IMR-90 (cell line): ENCODE measurements at regions not wholly inside any gene's neighbourhood (a gene's known extent, or its start where the extent isn't known, plus 50 kb on each side); places are given as distances from the start of the nearest gene placed in this dataset.

Source experiments
- ATAC-seq: fragments of 200-7000 bp; cut with Tn5 transposase; 2 replicates; pipeline ENCODE4 v1.9.1; 2020; ENCODE audit warnings: low read depth, mild to moderate bottlenecking, moderate library complexity
- BruUV-seq: library from RNA; stranded (reverse); fragments of 400-500 nt; replicated peaks from 2 replicates; lab custom pipeline; 2021; lab: Mats Ljungman, UMichigan
- CTCF ChIA-PET: fragments of 300-600 bp; formaldehyde crosslinking; extraction: SDS; loops from one replicate; lab custom pipeline; 2021; ENCODE audit warnings: antibody characterized with exemption; lab: Yijun Ruan, JAX
- POLR2A ChIA-PET: fragments of 300-600 bp; sonication (Branson Sonifier 250); formaldehyde crosslinking; loops from one replicate; lab custom pipeline; 2022; ENCODE audit warnings: antibody characterized with exemption; ENCODE audit not compliant: unreplicated experiment; lab: Charles Lee
- DNase-seq: peaks from one replicate; pipeline ENCODE4 v3.0.0; 2013
- H2AFZ ChIP-seq: replicated peaks from 2 replicates; pipeline ENCODE3; 2013; ENCODE audit warnings: low read length, mild to moderate bottlenecking; ENCODE audit not compliant: poor library complexity
- H2AK5ac ChIP-seq: 2 replicates; pipeline ENCODE4 v1.6.1; 2013; ENCODE audit warnings: low read depth, low read length, inconsistent platforms
- H2AK9ac ChIP-seq: replicated peaks from 2 replicates; pipeline ENCODE3; 2013; ENCODE audit warnings: mild to moderate bottlenecking, low read depth, low read length, moderate library complexity; ENCODE audit not compliant: poor library complexity
- H2BK120ac ChIP-seq: 2 replicates; pipeline ENCODE4 v1.6.1; 2013; ENCODE audit warnings: low read depth, low read length, inconsistent platforms
- H2BK15ac ChIP-seq: 3 replicates; pipeline ENCODE4 v1.6.1; 2013; ENCODE audit warnings: low read depth, low read length, inconsistent platforms
- H2BK20ac ChIP-seq: 2 replicates; pipeline ENCODE4 v1.6.1; 2013; ENCODE audit warnings: low read depth, mild to moderate bottlenecking, inconsistent platforms, low read length, moderate library complexity
- H2BK5ac ChIP-seq: 2 replicates; pipeline ENCODE4 v1.6.1; 2013; ENCODE audit warnings: mild to moderate bottlenecking, low read depth, low read length, inconsistent platforms; ENCODE audit not compliant: poor library complexity, severe bottlenecking
- H3K14ac ChIP-seq: replicated peaks from 2 replicates; pipeline ENCODE4 v1.6.1; 2013; ENCODE audit warnings: low read depth, low read length, inconsistent platforms
- H3K18ac ChIP-seq: 2 replicates; pipeline ENCODE4 v1.6.1; 2013; ENCODE audit warnings: low read depth, low read length, control low read depth
- H3K23ac ChIP-seq: 2 replicates; pipeline ENCODE4 v1.6.1; 2013; ENCODE audit warnings: low read depth, low read length, inconsistent platforms
- H3K27ac ChIP-seq: 2 replicates; pipeline ENCODE4 v1.5.1; 2013; ENCODE audit warnings: mild to moderate bottlenecking, control low read depth, low read length; ENCODE audit not compliant: insufficient read depth
- H3K27me3 ChIP-seq: 2 replicates; pipeline ENCODE4 v1.6.1; 2013; ENCODE audit warnings: low read length; ENCODE audit not compliant: control insufficient read depth, insufficient read depth
- H3K36me3 ChIP-seq: 2 replicates; pipeline ENCODE4 v1.6.1; 2013; ENCODE audit warnings: low read length, mixed read lengths; ENCODE audit not compliant: control insufficient read depth, insufficient read depth
- H3K4ac ChIP-seq: 2 replicates; pipeline ENCODE4 v1.6.1; 2013; ENCODE audit warnings: low read depth, low read length, inconsistent platforms
- H3K4me1 ChIP-seq: 2 replicates; pipeline ENCODE4 v1.6.1; 2013; ENCODE audit warnings: low read length, mixed read lengths; ENCODE audit not compliant: control insufficient read depth, insufficient read depth
- H3K4me2 ChIP-seq: 2 replicates; pipeline ENCODE4 v1.6.1; 2013; ENCODE audit warnings: low read depth, mild to moderate bottlenecking, control low read depth, low read length, moderate library complexity
- H3K4me3 ChIP-seq: 2 replicates; pipeline ENCODE4 v1.5.1; 2013; ENCODE audit warnings: low read depth, mild to moderate bottlenecking, control low read depth, low read length, moderate library complexity; ENCODE audit not compliant: insufficient read depth
- H3K56ac ChIP-seq: 2 replicates; pipeline ENCODE4 v1.6.1; 2013; ENCODE audit warnings: low read length, inconsistent platforms; ENCODE audit not compliant: insufficient read depth; ENCODE audit errors: extremely low read depth
- H3K79me1 ChIP-seq, 2 experiments: 2 replicates each; pipeline ENCODE4 v1.6.1; 2013; ENCODE audit warnings: low read length in 2 of 2, inconsistent platforms in 1 of 2, low read depth in 1 of 2
- H3K9ac ChIP-seq: 2 replicates; pipeline ENCODE4 v1.6.1; 2013; ENCODE audit warnings: low read depth, low read length, control low read depth
- H3K9me1 ChIP-seq: 2 replicates; pipeline ENCODE4 v1.6.1; 2013; ENCODE audit warnings: low read length, inconsistent platforms; ENCODE audit not compliant: insufficient read depth
- H3K9me3 ChIP-seq: 2 replicates; pipeline ENCODE4 v1.6.1; 2013; ENCODE audit warnings: low read length; ENCODE audit not compliant: control insufficient read depth, insufficient read depth
- H4K20me1 ChIP-seq: 2 replicates; pipeline ENCODE4 v1.6.1; 2013; ENCODE audit warnings: low read length, inconsistent platforms; ENCODE audit not compliant: insufficient read depth
- H4K5ac ChIP-seq: 2 replicates; pipeline ENCODE4 v1.6.1; 2013; ENCODE audit warnings: mild to moderate bottlenecking, low read depth, low read length, control low read depth
- H4K8ac ChIP-seq, 2 experiments: 2 replicates each; pipeline ENCODE4 v1.6.1; 2013; ENCODE audit warnings: low read depth in 2 of 2, low read length in 2 of 2, control low read depth in 1 of 2, inconsistent platforms in 1 of 2
- H4K91ac ChIP-seq: 2 replicates; pipeline ENCODE4 v1.6.1; 2013; ENCODE audit warnings: low read depth, low read length, inconsistent platforms; ENCODE audit not compliant: insufficient read depth
- BHLHE40 ChIP-seq: fragments of 150-350 bp; IDR thresholded peaks from 2 replicates; pipeline ENCODE4 v1.6.1; 2016; ENCODE audit warnings: mild to moderate bottlenecking, low read depth, low read length
- CEBPB ChIP-seq: IDR thresholded peaks from 2 replicates; pipeline ENCODE4 v1.6.1; 2012; ENCODE audit warnings: low read depth, low read length, improper control_type of control experiment
- CHD1 ChIP-seq: IDR thresholded peaks from 2 replicates; pipeline ENCODE4 v1.6.1; 2012; ENCODE audit warnings: low read depth, low read length, improper control_type of control experiment
- CTCF ChIP-seq: conservative IDR thresholded peaks from 2 replicates; pipeline ENCODE4 v1.5.1; 2012; ENCODE audit warnings: mild to moderate bottlenecking, low read depth, low read length, improper control_type of control experiment
- ELK1 ChIP-seq: fragments of 150-350 bp; IDR thresholded peaks from 2 replicates; pipeline ENCODE4 v1.6.1; 2016; ENCODE audit warnings: low read depth, mild to moderate bottlenecking, low read length, moderate library complexity, borderline replicate concordance
- FOS ChIP-seq: fragments of 150-350 bp; IDR thresholded peaks from 2 replicates; pipeline ENCODE4 v1.6.1; 2016; ENCODE audit warnings: low read depth, low read length
- MAFK ChIP-seq: IDR thresholded peaks from 2 replicates; pipeline ENCODE4 v1.6.1; 2012; ENCODE audit warnings: low read depth, low read length, improper control_type of control experiment
- MAZ ChIP-seq: IDR thresholded peaks from 2 replicates; pipeline ENCODE4 v1.6.1; 2012; ENCODE audit warnings: low read depth, mild to moderate bottlenecking, low read length, improper control_type of control experiment, moderate library complexity, borderline replicate concordance
- MXI1 ChIP-seq: IDR thresholded peaks from 2 replicates; pipeline ENCODE4 v1.6.1; 2012; ENCODE audit warnings: low read depth, mild to moderate bottlenecking, low read length, moderate library complexity, borderline replicate concordance
- NFE2L2 ChIP-seq: fragments of 150-350 bp; IDR thresholded peaks from 2 replicates; pipeline ENCODE4 v1.6.1; 2016; ENCODE audit warnings: low read depth, mild to moderate bottlenecking, low read length
- POLR2A ChIP-seq: IDR thresholded peaks from 2 replicates; pipeline ENCODE4 v1.6.1; 2012; ENCODE audit warnings: mild to moderate bottlenecking, low read depth, low read length
- RAD21 ChIP-seq: IDR thresholded peaks from 2 replicates; pipeline ENCODE4 v1.6.1; 2012; ENCODE audit warnings: low read length, improper control_type of control experiment
- RCOR1 ChIP-seq: IDR thresholded peaks from 2 replicates; pipeline ENCODE4 v1.6.1; 2012; ENCODE audit warnings: mild to moderate bottlenecking, low read length, improper control_type of control experiment; ENCODE audit not compliant: insufficient replicate concordance
- RFX5 ChIP-seq: IDR thresholded peaks from 2 replicates; pipeline ENCODE4 v1.8.0; 2012; ENCODE audit warnings: low read depth, mild to moderate bottlenecking, low read length, moderate library complexity
- SMC3 ChIP-seq: fragments of 150-350 bp; IDR thresholded peaks from 2 replicates; pipeline ENCODE4 v1.6.1; 2016; ENCODE audit warnings: low read depth, mild to moderate bottlenecking, antibody characterized with exemption, low read length, moderate library complexity
- USF2 ChIP-seq: fragments of 150-350 bp; IDR thresholded peaks from 2 replicates; pipeline ENCODE4 v1.6.1; 2017; ENCODE audit warnings: mild to moderate bottlenecking, antibody characterized with exemption, low read length, low read depth
- WGBS, 2 experiments: methylation state at CpG; one replicate each; pipeline versions ENCODE4 v1.1.5 to v1.1.7; 2013; ENCODE audit warnings: missing lambda C conversion rate in 2 of 2; ENCODE audit not compliant: insufficient read length in 1 of 2; ENCODE audit errors: extremely low coverage in 2 of 2; 5-methylcytosine and 5-hydroxymethylcytosine counted together
- dilution Hi-C: fragments of 300-500 bp; cut with HindIII; formaldehyde crosslinking; loops from one replicate; pipeline ENCODE4 v1.14.3; 2018; ENCODE audit warnings: low sequenced_read_pairs; ENCODE audit not compliant: unreplicated experiment
- in situ Hi-C: fragments of 300-500 bp; cut with MboI; formaldehyde crosslinking; loops from 3 replicates; pipeline ENCODE4 v1.14.3; 2019; ENCODE audit warnings: low sequenced_read_pairs, inconsistent platforms, mixed read lengths
- intact Hi-C: fragments of 100-400 bp; cut with micrococcal nuclease; formaldehyde crosslinking; loops from 2 replicates; pipeline ENCODE4 v1.10.0; 2022

GRCh38 chr15:96124436-96124835 is 206.1 kb upstream of the NR2F2 start:
- no peaks in the 10 kb centered on the region for H3K9me1 ChIP-seq
- no peak overlapping the region for H4K5ac ChIP-seq
- ATAC-seq (no peak), DNase-seq (no peak)
- no peak overlapping the region for H3K9ac ChIP-seq
- 100% methylated on average over 3 of the region's 5 CpGs; no CpG with 5 or more reads in 1 of the 2 experiments for WGBS, 2 experiments
- intact Hi-C loops = no loop called here
- no peak overlapping the region for H2AK5ac ChIP-seq
- peaks cover 3% of the 10 kb centered on the region for H3K4me1 ChIP-seq
- no peak overlapping the region for H2BK5ac ChIP-seq
- no peak overlapping the region for H3K18ac ChIP-seq
- H3K27ac ChIP-seq = no peak overlapping the region
- H3K4me3 ChIP-seq = no peak overlapping the region
- H3K9me3 ChIP-seq = no peaks in the 10 kb centered on the region
- no peak overlapping the region for H4K8ac ChIP-seq
- no peak overlapping the region for H2BK120ac ChIP-seq
- dilution Hi-C loops = no loop called here
- in situ Hi-C loops = no loop called here
- H3K14ac ChIP-seq = no peak overlapping the region
- TF ChIP-seq POLR2A (no peak), MAZ (no peak), MAFK (no peak), RAD21 (no peak), CHD1 (no peak), RCOR1 (no peak), RFX5 (no peak), FOS (no peak), SMC3 (no peak), CEBPB (no peak), BHLHE40 (no peak), ELK1 (no peak), CTCF (no peak), MXI1 (no peak), NFE2L2 (no peak), USF2 (no peak)
- ChIA-PET CTCF (no interaction called here), POLR2A (no interaction called here)
- H2AFZ ChIP-seq = no peak overlapping the region
- no peaks in the 10 kb centered on the region for H4K20me1 ChIP-seq
- no peak overlapping the region for H3K23ac ChIP-seq
- H2BK15ac ChIP-seq = no peak overlapping the region
- no peak overlapping the region for H2BK20ac ChIP-seq
- no peaks in the 10 kb centered on the region for H3K27me3 ChIP-seq
- H3K4ac ChIP-seq = no peak overlapping the region
- no peak overlapping the region for H3K56ac ChIP-seq
- H4K91ac ChIP-seq = no peak overlapping the region
- no peaks in the 10 kb centered on the region for H3K79me1 ChIP-seq
- no peaks in the 10 kb centered on the region for H3K36me3 ChIP-seq
- BruUV-seq = no TSS peak
- no peak overlapping the region for H3K4me2 ChIP-seq
- no peak overlapping the region for H2AK9ac ChIP-seq
